ENCODE measurements at regions not wholly inside any gene's neighbourhood (a gene's known extent, or its start where the extent isn't known, plus 50 kb on each side); places are given as distances from the start of the nearest gene placed in this dataset.

DNA sequence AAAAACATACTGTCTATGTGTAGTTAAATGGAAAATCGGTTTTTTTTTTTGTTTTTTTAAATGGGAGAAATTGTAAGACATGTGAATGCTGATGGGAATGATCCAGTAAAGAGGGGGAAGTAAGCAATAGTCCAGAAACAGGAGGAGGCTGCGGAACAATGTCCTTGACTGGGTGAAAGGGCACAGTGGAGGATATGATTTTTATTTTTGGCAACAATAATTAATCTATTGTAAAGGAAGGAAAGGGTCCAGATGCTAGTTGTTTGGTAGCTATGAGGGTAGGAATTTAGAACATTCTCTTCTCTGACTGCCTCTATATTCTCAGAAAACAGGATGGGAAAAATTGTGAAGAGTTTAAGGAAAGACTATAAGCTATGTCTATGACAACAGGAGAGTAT, 76.6 kb downstream of the RPL10L start (continued):
- no peak for TF ChIP-seq PBX3 (IDR thresholded peaks at IDR 0.05)
- TF ChIP-seq, protein P1, sequence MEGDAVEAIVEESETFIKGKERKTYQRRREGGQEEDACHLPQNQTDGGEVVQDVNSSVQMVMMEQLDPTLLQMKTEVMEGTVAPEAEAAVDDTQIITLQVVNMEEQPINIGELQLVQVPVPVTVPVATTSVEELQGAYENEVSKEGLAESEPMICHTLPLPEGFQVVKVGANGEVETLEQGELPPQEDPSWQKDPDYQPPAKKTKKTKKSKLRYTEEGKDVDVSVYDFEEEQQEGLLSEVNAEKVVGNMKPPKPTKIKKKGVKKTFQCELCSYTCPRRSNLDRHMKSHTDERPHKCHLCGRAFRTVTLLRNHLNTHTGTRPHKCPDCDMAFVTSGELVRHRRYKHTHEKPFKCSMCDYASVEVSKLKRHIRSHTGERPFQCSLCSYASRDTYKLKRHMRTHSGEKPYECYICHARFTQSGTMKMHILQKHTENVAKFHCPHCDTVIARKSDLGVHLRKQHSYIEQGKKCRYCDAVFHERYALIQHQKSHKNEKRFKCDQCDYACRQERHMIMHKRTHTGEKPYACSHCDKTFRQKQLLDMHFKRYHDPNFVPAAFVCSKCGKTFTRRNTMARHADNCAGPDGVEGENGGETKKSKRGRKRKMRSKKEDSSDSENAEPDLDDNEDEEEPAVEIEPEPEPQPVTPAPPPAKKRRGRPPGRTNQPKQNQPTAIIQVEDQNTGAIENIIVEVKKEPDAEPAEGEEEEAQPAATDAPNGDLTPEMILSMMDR (IDR thresholded peaks at IDR 0.05): no peak
- TF ChIP-seq, protein P2, sequence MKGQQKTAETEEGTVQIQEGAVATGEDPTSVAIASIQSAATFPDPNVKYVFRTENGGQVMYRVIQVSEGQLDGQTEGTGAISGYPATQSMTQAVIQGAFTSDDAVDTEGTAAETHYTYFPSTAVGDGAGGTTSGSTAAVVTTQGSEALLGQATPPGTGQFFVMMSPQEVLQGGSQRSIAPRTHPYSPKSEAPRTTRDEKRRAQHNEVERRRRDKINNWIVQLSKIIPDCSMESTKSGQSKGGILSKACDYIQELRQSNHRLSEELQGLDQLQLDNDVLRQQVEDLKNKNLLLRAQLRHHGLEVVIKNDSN (IDR thresholded peaks at IDR 0.05; ENCODE audit: borderline replicate concordance, low read depth): no peak
- TF ChIP-seq SMC3 (IDR thresholded peaks at IDR 0.05; ENCODE audit: low read depth, low read length): no peak
- no peak for TF ChIP-seq FOSL2 (IDR thresholded peaks at IDR 0.05; ENCODE audit: borderline replicate concordance, low read depth)
- no peak for TF ChIP-seq NFIC (IDR thresholded peaks at IDR 0.05; ENCODE audit: borderline replicate concordance)
- no peak for TF ChIP-seq ZBTB33 (IDR thresholded peaks at IDR 0.05; ENCODE audit: borderline replicate concordance, low read depth)

DNA sequence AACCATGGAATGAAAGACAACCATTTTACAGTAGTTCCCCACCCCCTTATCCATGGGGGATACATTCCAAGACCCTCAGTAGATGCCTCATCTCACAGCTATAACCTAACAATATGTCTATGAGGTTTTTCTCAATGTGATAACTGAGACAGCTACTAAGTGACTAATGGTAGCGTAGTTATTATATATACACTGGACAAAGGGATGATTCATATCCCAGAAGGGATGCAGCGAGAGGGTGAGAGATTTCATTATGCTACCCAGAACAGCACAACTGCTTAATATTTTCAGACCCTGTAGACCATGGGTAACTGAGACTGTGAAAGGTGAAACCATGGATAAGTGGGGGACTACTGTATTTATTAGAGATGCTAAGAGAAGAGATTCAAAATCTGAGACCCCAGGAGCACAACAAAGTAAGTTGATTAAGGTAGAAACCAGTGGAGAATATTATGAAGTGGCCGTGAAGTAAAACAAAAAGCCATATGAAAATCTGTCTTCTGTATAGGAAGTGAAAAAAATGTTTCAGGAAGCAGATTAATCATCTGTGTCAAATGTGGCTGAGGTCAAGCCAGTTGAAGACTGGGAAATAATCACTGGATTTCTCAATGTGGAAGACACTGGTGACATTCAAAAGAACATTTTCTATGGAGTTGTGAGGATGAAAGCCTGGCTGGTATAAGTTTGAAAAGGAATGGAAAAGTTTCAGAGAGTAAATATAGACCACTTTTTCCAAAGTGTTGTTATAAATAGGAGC, 77.2 kb downstream of the RPL10L start:
- POLR2A ChIA-PET: no interaction called here
- CTCF ChIA-PET: no interaction called here
- Histone ChIP-seq H3K79me2 (ENCODE audit: insufficient read depth) (no peaks in the 10 kb centered on the region), H4K20me1 (ENCODE audit: insufficient read depth) (no peaks in the 10 kb centered on the region), H3K9me2 (no peaks in the 10 kb centered on the region), H3K4me3 (ENCODE audit: low read depth in 2 of 2, low read length in 1 of 2) (no peak overlapping the region), H3K4me1 (ENCODE audit: control insufficient read depth in 1 of 2, insufficient read depth in 2 of 2, low read depth in 1 of 2, low read length in 1 of 2) (no peaks in the 10 kb centered on the region; a peak in 1 of 4 replicates), H3K27ac (ENCODE audit: low read depth in 2 of 2, low read length in 1 of 2) (no peak overlapping the region), H3K4me2 (no peak overlapping the region), H2AFZ (ENCODE audit: low read depth) (no peak overlapping the region), H3K9ac (no peak overlapping the region), H3K9me3 (no peaks in the 10 kb centered on the region), H3F3A (replicated peaks; ENCODE audit: insufficient read depth) (no peaks in the 10 kb centered on the region), H3K36me3 (replicated peaks in 1 of 2; ENCODE audit: control insufficient read depth in 1 of 2, insufficient read depth in 2 of 2, low read length in 1 of 2) (no peaks in the 10 kb centered on the region), H3K27me3 (ENCODE audit: insufficient read depth) (no peaks in the 10 kb centered on the region)
- WGBS (ENCODE audit: low lambda C conversion rate): 1% methylated on average over 3 of the region's 3 CpGs
- TF ChIP-seq EP300 (IDR thresholded peaks at IDR 0.05; ENCODE audit: borderline replicate concordance in 1 of 2, low read depth in 1 of 2, low read length in 1 of 2): no peak
- no peak for TF ChIP-seq RFX5 (IDR thresholded peaks at IDR 0.05; ENCODE audit: low read length)
- no peak for DNase-seq

Data from SK-N-SH (cell line).